ENCODE measurements at regions not wholly inside any gene's neighbourhood (a gene's known extent, or its start where the extent isn't known, plus 50 kb on each side); places are given as distances from the start of the nearest gene placed in this dataset.

DNA sequence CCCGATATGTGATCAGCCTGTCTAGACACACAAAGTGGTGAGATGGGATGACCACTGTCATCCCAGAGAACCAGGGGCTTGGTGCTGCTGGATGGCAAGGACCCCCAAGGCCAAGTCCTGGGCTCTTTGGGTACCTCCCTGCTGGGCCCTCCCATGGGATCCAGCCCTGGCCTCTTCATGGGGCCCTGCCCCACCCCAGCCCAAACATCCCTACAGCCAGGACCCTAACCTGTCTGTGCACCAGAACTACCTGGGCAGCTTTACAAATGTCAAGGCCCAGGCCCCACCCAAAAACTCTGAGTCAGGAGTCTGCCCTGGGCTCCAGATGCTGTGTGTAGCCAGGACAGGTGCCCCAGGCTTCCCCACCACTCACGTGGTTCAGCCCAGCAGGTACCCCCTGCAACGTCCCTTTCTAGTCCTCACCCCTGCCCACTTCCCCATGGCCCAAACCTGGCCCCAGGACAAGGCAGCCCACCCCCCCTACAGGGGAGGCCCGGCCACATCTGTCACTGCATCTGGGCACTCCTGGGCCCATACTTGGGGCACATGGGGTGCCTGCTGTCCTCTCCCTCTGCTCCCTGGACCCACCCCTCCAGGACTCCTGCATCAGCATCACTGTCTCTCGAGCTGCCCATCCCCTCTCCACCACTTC is 233.5 kb downstream of the TUBA3C start:
- H3K9ac ChIP-seq (ENCODE audit: low read length in 3 of 3) = no peak overlapping the region
- H3K4me1 ChIP-seq (ENCODE audit: control insufficient read depth in 2 of 3, insufficient read depth in 2 of 3, low read depth in 1 of 3, low read length in 3 of 3) = no peaks in the 10 kb centered on the region
- no peaks in the 10 kb centered on the region for H3K27me3 ChIP-seq (ENCODE audit: control insufficient read depth, insufficient read depth, low read length)
- DNase-seq = no peak
- FAIRE-seq = no peak
- no peaks in the 10 kb centered on the region for H3K36me3 ChIP-seq (ENCODE audit: control insufficient read depth in 2 of 3, insufficient read depth in 3 of 3, low read length in 3 of 3)
- no peak overlapping the region for H3K27ac ChIP-seq (ENCODE audit: low read depth in 2 of 2, low read length in 2 of 2)
- H3K4me3 ChIP-seq (ENCODE audit: low read length in 3 of 3) = no peak overlapping the region
- H3K9me3 ChIP-seq (ENCODE audit: control insufficient read depth in 2 of 3, insufficient read depth in 1 of 3, low read length in 3 of 3) = no peaks in the 10 kb centered on the region
- TF ChIP-seq, protein P1, sequence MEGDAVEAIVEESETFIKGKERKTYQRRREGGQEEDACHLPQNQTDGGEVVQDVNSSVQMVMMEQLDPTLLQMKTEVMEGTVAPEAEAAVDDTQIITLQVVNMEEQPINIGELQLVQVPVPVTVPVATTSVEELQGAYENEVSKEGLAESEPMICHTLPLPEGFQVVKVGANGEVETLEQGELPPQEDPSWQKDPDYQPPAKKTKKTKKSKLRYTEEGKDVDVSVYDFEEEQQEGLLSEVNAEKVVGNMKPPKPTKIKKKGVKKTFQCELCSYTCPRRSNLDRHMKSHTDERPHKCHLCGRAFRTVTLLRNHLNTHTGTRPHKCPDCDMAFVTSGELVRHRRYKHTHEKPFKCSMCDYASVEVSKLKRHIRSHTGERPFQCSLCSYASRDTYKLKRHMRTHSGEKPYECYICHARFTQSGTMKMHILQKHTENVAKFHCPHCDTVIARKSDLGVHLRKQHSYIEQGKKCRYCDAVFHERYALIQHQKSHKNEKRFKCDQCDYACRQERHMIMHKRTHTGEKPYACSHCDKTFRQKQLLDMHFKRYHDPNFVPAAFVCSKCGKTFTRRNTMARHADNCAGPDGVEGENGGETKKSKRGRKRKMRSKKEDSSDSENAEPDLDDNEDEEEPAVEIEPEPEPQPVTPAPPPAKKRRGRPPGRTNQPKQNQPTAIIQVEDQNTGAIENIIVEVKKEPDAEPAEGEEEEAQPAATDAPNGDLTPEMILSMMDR (IDR thresholded peaks at IDR 0.05; ENCODE audit: borderline replicate concordance, extremely low read depth, insufficient read depth) = no peak
- intact Hi-C loops (cut with DNase I) = no loop called here

DNA sequence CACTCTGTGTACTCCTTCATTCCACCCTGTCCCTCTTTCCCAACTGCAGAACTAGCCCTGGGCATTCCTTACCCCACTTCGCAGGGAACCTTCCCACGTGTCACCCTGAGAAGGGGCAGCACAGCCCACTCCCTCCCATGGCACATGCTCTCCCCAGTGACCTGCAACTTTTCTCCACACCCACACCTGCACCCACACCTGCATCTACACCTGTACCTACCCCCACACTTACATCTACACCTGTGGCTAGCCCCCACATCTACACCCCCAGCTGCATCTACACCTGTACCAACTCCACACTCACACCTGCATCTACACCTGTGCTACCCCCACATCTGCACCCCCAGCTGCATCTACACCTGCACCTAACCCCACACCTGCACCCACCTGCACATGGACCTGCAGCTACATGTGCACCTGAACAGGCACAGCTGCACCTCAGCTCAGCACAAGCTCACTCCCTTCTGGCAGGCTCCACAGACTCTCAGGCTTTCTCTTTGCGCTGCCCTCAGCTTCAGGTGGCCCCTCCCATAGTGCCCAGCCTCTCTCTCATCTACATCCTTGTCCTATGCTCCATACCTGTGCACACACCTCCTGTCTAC is 234.1 kb downstream of the TUBA3C start:
- no peak overlapping the region for H3K9ac ChIP-seq (ENCODE audit: low read length in 3 of 3)
- intact Hi-C loops (cut with DNase I) = no loop called here
- no peak for FAIRE-seq

DNA sequence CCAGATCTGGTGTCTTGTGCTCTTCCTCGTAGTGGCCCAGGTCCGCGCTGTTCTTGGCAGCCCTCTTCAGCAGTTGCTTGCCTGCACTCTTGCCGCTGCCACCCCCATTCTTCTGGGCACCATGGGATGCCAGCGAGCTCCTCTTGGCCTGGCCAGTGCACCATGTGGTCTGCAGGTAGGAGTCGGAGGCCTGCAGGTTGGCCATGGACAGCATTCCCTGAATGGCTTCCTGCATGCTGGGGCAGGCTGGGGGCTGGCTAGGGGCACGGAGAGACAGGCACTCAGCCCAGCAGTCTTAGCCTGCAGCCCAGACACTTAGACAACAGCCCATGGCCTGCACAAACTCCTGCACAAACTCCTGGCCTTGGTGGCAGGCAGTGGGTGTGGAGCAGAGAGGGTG is 234.9 kb downstream of the TUBA3C start:
- DNase-seq (peak in 1 of 5 donors; percentile 48), FAIRE-seq (no peak)
- intact Hi-C loops (cut with DNase I) = no loop called here
- Histone ChIP-seq H3K9ac (ENCODE audit: low read length in 3 of 3) (no peak overlapping the region), H3K27me3 (ENCODE audit: control insufficient read depth, insufficient read depth, low read length) (no peaks in the 10 kb centered on the region), H3K9me3 (ENCODE audit: control insufficient read depth in 2 of 3, insufficient read depth in 1 of 3, low read length in 3 of 3) (no peaks in the 10 kb centered on the region), H3K4me3 (ENCODE audit: low read length in 3 of 3) (no peak overlapping the region), H3K36me3 (ENCODE audit: control insufficient read depth in 2 of 3, insufficient read depth in 3 of 3, low read length in 3 of 3) (no peaks in the 10 kb centered on the region), H3K4me1 (ENCODE audit: control insufficient read depth in 2 of 3, insufficient read depth in 2 of 3, low read depth in 1 of 3, low read length in 3 of 3) (no peaks in the 10 kb centered on the region), H3K27ac (ENCODE audit: low read depth in 2 of 2, low read length in 2 of 2) (no peak overlapping the region)
- TF ChIP-seq, protein P1 (IDR thresholded peaks at IDR 0.05; ENCODE audit: borderline replicate concordance, extremely low read depth, insufficient read depth) = no peak

More for the DNA sequence above, 234.1 kb downstream of the TUBA3C start:
- no peaks in the 10 kb centered on the region for H3K36me3 ChIP-seq (ENCODE audit: control insufficient read depth in 2 of 3, insufficient read depth in 3 of 3, low read length in 3 of 3)
- H3K4me1 ChIP-seq (ENCODE audit: control insufficient read depth in 2 of 3, insufficient read depth in 2 of 3, low read depth in 1 of 3, low read length in 3 of 3) = no peaks in the 10 kb centered on the region
- TF ChIP-seq, protein P1 (IDR thresholded peaks at IDR 0.05; ENCODE audit: borderline replicate concordance, extremely low read depth, insufficient read depth) = no peak
- H3K27ac ChIP-seq (ENCODE audit: low read depth in 2 of 2, low read length in 2 of 2) = no peak overlapping the region
- no peak for DNase-seq
- no peaks in the 10 kb centered on the region for H3K9me3 ChIP-seq (ENCODE audit: control insufficient read depth in 2 of 3, insufficient read depth in 1 of 3, low read length in 3 of 3)
- no peak overlapping the region for H3K4me3 ChIP-seq (ENCODE audit: low read length in 3 of 3)
- no peaks in the 10 kb centered on the region for H3K27me3 ChIP-seq (ENCODE audit: control insufficient read depth, insufficient read depth, low read length)
